ENCODE measurements at regions not wholly inside any gene's neighbourhood (a gene's known extent, or its start where the extent isn't known, plus 50 kb on each side); places are given as distances from the start of the nearest gene placed in this dataset.
"Not testable (repeated sequence)": the region's sequence is repeated elsewhere in the genome, so short reads cannot be mapped to it uniquely, and the experiment has no call there.

DNA sequence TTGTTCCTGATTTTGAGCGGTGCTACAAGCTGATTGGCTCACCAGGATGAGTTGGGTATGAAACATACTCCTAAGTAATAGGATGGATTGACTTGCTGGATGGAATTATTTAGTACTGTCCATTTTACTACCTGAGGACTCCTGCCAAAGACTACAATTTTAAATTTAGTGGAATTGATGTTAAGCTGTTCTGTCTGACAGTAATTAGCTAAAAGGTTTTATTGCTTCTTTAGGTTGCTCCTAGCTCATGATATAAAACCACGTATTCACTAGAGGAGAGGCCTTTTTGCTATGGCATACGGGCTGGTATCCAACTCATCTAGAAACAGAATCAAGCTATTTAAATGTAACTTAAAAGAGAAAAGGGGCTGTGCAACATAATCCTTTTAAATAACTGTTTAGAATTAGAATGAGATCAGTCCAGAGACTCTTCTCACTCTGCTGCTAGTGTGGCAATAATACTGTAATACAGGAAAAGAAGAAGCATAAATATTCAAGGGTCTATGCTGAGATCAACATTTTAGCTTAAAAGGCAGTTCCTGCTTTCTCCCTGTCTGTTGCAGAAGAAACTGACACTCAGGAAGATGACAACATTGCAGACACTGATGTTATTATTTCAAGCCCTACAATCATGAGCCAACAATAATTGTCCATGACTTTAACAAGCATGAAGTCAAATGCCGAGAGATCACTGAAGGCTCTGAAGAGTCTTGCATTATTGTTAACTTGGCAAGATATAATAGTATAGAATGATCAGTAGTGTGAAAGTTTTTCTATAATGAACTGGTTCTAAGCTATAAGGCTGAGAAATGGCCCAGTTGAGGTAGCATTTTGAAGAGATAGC, 258.7 kb upstream of the ADGRL4 start:
- DNase-seq (ENCODE audit: low read depth, low spot score): no peak

DNA sequence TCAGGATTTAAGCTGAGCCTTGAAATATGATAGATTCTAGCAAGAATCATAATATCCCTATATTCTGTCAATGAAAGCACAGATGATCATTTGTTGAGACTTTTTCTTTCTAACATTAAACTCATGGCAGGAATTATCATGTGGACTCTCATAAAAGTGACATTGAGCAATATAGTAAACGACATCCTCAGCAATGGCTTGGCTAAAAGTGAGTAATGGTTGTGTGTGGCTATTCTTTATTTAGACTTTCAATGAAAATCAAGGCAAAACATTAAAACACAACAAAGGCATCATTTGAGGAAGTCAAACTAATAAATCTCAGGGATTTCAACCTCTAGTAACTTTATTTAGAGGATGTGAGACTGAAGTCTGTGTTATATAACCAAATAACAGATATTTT, 257.8 kb upstream of the ADGRL4 start:
- DNase-seq (ENCODE audit: low read depth, low spot score): no peak

DNA sequence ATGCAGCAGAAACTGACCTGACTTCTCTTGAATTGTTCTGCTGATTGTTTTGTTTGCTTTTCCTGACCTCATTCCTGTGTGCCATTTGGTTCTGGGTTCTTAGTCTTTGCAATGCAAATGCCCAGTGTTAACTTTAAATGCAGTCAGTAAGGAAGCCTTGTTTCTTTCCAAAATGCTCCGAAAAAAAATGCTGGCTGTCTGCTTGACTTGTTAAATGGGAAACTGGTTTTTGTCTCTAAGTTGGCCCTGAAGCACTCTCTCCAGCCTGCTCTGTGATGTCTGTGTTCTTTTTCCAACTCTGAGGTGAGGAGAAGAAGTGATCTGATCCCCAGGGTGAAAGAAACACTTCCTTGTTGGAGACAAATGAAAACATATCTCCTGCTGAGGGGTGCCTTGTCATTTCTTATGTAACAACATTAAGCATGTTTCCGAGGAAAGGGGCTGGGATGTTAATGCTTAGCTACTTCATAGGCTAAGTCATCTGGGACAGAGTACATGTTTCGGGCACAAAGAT, 256.3 kb upstream of the ADGRL4 start:
- no peak for DNase-seq (ENCODE audit: low read depth, low spot score)

DNA sequence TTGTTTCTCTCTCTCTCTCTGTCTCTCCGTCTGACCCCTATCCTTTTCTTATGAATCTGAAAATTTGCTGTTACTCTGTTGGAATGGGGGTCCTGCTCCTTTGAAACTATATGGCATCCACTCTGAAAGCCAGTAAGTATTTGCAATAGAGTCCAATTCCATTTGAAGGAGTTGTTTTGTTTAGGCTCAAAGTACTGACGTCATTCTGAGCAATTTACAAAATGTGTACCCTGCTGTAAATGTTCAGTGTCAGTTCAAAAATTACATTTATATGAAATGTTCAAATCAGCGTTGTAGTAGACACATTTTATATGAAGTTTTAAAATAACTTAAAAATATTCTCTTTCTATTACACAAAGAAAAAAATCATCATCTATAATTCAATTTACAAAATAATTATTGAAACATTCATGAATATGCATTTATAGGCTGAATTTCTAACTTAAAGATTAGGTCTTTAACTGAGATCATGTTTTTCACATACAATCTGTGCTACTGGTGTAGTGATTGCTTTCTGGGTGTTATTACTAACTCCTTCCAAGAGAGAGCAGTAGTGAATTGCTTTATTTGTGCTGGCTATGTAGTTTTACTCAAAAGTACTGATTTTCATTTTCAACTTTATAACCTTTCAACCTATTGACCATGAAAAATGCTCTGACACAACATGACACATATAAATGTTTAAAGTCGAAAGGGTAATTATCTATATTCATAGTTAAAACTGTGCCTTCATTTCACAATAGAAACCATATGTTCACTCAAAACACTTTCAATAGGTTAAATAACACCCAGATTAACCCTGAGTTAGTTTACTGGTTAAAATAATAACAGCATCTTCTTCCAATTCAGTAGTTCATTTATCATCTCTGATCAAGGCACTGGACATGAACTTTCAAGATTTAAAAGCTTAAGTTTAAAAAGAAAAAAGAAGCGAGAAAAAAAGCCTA, 253.1 kb upstream of the ADGRL4 start:
- DNase-seq (ENCODE audit: low read depth, low spot score): no peak

DNA sequence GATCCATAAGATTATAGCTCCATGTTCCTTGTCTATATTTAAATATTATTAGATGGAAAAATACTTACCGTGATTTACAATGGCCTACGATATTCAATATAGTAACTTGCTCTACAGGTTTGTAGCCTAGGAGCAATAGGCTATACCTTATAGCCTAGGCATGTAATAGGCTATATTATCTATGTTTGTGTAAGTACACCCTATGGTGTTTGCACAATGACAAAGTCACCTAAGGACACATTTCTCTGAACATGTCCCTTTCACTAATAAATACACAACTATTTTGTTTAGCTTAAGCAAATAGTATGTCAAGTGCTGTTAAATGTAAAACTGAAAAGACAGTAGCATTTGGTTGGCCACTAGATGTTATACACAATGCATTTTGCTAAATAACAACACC, 248.9 kb upstream of the ADGRL4 start:
- DNase-seq (ENCODE audit: low read depth, low spot score): no peak

DNA sequence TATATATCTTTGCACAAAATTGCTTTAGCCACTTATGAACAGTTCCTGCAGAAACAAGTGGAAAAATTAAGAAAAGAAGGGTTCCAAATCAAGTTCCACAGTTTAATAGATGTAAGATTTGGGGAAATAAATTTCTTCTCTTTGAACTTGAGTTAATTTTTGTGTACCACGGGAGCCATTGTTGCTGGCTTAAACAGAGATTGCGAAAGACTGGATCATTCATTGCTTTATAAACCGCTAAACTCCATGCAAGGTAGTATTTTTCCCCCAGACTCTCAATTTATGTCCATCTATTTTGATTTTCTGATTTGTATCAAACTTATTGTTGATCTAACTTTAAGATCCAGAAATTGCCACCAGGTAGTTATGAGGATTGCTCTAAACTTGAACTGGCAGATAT, 246.1 kb upstream of the ADGRL4 start:
- no peak for DNase-seq (ENCODE audit: low read depth, low spot score)

DNA sequence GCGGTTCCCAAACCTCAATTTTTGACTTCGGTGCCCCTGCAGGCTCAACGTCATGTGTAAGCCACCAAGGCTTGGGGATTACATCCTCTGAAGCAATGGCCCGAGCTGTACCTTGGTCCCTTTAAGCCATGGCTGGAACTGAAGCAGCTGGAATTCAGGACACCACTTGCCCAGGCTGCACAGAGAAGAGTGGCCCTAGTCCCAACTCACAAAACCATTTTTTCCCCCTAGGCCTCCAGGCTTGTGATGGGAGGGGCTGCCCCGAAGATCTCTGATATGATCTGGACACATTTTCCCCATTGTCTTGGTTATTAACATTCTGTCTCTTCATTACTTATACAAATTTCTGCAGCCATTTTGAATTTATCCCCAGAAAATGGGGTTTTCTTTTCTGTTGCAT, 233.3 kb upstream of the ADGRL4 start:
- DNase-seq (ENCODE audit: low read depth, low spot score): no peak

DNA sequence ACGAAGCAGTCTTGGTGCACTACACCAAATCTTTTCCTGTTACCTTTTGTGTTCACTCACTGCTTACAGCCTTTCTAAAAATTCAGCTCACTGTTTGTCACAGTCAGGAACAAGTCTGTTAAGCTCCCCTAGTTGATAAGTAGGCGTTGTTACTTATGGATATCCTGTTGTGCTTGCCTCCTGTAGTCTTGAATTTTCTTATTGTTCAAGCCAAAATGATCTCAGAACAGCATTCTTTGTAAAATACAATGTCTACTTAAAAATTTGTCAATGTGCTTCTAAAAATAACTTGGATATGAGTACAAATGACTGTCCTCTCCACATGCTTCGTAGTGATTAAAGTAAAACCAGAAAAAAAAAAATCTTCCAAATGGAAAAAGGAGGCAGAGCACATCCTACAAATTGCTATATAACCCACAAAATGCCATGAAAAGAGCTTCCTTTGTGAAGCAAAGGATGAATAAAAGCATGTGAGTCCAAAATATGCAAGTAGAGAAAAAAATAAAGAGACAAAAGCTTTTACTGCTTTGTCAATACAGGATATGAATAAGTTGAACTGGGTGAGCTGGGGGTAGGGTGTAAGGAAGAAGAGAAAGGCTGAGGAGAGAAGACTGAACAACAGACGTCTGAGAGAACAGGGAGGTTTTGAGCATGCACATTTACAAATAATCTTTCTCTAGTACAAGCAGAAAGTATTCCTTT, 228.9 kb upstream of the ADGRL4 start:
- DNase-seq (ENCODE audit: low read depth, low spot score): no peak

DNA sequence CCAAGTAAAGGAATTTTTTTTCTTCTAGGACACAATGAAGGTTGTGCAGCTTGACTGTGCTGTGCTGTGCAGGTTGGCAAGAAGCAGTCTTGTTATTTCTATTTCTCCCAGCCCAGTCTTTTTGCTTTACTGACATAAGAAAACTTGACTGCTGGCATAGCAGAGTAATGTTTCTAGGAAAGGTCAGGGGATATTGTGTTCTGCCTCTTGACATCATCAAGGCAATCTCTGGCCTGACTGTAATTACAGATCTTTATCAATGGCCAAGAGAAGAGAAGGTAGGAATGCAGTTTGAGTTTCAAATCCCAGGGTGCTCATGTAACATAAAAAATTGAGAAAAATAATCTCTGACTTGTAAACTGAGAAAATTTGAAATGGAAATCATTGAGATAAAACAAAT, 226.3 kb upstream of the ADGRL4 start:
- DNase-seq (ENCODE audit: low read depth, low spot score): no peak

DNA sequence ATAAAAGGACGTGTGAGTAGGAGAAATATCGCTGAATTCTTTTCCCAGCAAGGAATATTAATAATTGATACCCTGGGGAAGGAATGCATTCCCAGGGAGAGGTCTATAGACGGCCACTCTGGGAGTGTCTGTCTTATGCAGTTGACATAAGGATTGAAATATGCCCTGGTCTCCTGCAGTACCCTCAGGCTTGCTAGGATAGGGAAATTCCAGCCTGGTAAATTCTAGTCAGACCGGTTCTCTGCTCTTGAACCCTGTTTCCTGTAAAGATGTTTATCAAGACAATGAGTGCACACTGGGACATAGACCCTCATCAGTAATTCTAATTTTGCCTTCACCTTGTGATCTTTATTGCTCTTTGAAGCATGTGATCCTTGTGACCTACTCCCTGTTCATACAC, 224.2 kb upstream of the ADGRL4 start:
- not testable (repeated sequence) for DNase-seq (ENCODE audit: low read depth, low spot score)

DNA sequence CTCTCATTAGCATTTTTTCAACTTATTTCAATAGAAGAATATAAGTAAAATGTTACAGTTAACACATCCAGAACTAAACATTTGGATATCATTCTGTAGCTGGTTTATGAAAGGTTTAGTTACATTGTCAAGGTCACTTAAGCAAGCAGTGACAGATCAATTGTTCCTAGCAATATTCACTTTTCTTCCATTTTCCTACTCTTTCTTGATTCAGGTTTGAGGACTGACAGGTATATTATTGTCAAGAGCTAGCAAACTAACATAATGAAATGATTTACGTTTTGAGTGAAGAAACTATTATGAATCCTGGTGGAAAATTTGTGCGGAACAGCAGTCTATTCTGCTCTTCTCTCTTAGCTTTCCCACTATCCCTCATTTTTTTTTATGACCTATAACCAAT, 220.4 kb upstream of the ADGRL4 start:
- no peak for DNase-seq (ENCODE audit: low read depth, low spot score)

DNA sequence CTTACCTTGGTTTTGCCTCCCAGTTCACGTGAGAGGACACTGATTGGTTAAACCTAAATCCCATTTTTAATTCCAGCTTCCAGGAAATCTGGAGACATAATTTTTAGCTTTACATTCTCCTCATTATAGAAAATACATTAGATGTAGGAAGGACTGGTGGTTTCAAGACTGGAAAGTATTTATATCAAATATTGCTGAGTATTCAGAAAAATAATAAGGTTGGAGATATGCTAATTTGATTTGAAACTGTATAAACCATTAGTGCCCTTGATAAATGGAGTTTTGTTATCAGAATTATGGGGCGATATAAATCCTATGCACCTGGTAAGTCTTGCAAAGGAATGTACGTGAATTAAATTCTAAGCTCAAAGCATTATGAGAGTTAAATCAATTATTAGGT, 218.0 kb upstream of the ADGRL4 start:
- DNase-seq (ENCODE audit: low read depth, low spot score): no peak

DNA sequence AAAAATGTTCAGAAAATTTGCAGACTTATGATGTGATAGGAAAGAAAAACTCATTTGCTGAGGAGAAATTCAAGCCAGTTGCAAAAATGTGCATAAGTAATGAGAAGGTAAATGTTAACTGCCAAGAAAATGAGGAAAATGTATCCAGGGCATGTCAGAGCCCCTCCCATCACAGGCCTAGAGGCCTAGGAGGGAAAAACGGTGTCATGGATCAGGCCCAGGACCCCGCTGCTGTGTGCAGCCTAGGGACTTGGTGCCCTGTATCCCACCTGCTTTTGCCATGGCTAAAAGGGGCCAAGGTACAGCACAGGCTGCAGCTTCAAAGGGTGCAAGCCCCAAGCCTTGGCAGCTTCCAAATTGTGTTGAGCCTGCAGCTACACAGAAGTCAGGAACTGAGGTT, 214.0 kb upstream of the ADGRL4 start:
- DNase-seq (ENCODE audit: low read depth, low spot score): no peak

DNA sequence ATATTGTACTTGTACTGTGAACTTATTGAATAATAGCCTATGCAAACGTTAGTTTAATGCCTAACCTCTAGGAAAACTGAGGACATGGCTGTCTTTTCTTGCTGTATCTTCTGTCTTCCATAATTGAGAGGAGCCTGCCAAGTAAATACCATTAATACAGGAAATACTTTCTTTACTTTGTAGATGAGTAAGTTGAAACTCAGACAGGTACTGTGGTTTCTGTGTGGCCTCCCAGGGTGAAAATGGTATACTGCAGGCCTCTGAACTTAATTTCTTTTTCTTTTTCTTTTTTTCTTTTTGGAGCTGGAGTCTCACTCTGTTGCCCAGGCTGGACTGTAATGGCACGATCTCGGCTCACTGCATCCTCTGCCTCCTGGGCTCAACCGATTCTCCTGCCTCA, 208.8 kb upstream of the ADGRL4 start:
- no peak for DNase-seq (ENCODE audit: low read depth, low spot score)

DNA sequence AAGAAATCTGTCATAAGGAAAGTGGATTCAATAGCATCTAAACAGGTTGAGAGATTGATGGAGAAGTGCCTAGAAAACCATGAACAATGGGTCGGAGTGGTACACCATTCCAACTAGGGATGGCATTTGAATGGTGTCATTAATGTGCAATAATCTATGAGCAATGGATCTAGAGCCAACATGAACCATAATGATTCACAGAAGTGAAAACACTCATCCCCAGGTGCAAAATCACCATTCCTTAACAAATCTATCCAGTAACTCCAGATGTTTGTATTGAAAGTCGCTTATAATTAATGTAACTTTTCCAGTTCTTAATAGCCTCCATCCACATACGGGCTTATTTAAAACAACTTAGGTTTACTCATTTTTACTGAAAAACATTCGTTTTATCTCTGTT, 201.3 kb upstream of the ADGRL4 start:
- no peak for DNase-seq (ENCODE audit: low read depth, low spot score)

DNA sequence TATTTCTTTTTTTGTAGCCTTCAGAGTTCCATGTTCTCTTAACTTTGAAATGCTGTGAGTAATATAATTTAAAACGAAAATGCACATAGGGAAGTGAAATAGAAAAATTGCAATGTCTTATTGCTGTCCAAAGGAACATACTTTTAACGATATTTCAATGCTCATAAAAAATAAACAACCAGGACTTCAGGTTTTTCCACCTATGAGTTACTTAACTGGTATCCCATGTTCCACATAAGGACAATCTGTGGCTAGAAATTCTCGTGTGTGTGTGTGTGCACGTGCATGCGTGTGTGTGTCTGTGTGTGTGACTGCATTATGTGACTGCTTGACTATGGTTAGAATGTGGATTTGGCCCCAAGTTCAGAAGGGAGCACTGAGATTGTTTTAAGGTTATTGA, 200.8 kb upstream of the ADGRL4 start:
- DNase-seq (ENCODE audit: low read depth, low spot score): no peak

DNA sequence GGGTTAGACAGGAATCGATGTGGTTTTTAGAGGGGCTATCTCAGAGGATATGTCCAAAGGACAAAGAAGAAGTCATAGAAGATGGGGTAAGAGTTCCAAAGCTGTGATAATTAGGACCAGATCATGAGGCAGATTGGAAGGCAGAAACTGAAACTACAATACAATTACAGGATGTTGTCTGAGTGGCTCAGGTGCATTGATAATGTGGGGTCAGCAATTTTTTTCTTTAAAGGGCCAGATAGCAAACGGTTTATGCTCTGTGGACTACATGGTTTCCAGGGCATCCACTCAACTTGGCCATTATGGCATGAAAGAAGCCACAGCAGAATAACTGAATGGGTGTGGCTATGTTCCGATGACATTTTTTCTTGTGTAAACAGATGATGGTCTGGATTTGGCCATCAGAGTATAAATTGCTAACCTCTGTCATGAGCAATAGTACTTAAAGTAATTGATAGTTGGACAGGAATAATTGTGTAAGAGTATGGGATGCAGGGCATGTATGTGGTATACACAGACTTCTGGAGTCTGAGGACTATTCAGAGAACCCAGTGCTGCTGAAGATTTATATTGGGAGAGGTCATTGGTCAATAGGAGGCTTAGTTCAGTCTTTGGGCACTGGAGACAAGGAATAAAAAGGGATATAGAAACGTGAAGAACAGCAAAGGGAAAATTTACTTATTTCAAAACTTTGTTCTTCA, 198.4 kb upstream of the ADGRL4 start:
- DNase-seq (ENCODE audit: low read depth, low spot score): no peak

DNA sequence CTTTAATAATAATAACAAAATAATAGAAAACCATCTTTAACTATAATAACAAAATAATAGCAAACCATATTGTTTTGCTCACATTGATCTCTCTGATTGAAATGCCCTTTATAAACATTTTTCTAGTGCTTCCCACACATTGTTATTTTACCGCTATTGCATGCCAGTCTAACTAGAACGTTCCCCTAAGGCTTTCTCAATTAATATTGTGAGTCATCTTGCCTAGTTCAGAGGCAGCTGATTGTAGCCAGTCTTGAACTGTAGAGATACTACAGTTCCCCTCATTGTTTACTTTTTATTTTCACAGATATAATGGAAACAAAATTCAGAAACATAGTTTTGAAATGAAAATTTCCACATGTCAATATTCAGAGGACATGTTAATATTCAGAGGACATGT, 192.3 kb upstream of the ADGRL4 start:
- DNase-seq (ENCODE audit: low read depth, low spot score): no peak

DNA sequence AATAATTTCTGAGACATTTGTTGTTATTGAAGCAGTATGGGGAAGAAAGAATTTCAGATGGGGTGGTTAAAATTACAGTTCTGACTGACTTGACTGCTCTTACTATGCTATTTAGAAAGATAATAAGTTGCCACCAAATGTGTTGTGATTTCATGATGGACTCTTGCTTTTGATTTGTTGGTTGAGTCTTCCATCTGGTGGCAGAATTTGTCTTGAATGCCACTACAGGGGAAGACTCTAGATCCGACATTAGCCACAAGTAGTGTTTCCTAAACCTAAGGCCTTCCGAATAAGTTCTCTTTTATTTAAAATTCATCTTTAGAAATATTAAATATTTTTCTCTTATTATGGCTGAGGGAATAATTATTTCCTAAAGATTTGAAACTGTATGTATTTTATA, 190.9 kb upstream of the ADGRL4 start:
- DNase-seq (ENCODE audit: low read depth, low spot score): no peak

DNA sequence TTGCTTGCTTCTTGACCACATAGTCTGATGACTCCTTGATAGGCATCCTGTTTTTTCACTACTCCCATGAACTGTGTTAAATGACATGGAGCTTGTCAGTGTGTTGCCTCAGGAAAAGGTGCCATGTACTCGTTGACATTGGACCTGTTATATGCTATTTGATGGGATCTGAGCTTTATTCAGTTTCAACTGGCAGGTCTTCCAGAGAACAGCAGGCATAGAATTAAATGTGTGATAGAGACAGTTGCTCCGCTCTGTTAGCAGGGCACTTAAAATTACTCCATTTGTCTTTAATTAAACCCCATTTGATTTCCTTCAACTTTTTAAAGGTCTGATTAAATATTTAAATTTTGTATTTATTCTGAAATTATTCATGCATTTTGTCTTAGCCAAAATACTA, 189.7 kb upstream of the ADGRL4 start:
- no peak for DNase-seq (ENCODE audit: low read depth, low spot score)

Measured in brain pericyte (primary cell).